GM23248 (cell line): ENCODE measurements at regions not wholly inside any gene's neighbourhood (a gene's known extent, or its start where the extent isn't known, plus 50 kb on each side); places are given as distances from the start of the nearest gene placed in this dataset.
A peak's percentile ranks its signal among the peaks of the same experiment; 100 is the strongest.

Source experiments
- DNase-seq: peaks from one replicate; pipeline ENCODE4 v3.0.0-alpha.2; 2015
- H2AFZ ChIP-seq: fragments of 200-600 bp; sonication (generic); 2 replicates; pipeline ENCODE4 v1.6.1; 2016; ENCODE audit warnings: antibody characterized with exemption
- H3F3A ChIP-seq: fragments of 200-600 bp; sonication (generic); 2 replicates; pipeline ENCODE4 v1.6.1; 2016; ENCODE audit warnings: mild to moderate bottlenecking, antibody characterized with exemption, mixed run types; ENCODE audit not compliant: insufficient read depth
- H3K27ac ChIP-seq: fragments of 200-600 bp; sonication (generic); 2 replicates; pipeline ENCODE4 v1.5.1; 2016; ENCODE audit warnings: mild to moderate bottlenecking
- H3K27me3 ChIP-seq: fragments of 200-600 bp; sonication (generic); replicated peaks from 2 replicates; pipeline ENCODE4 v1.6.1; 2016; ENCODE audit warnings: mild to moderate bottlenecking; ENCODE audit not compliant: insufficient read depth
- H3K36me3 ChIP-seq: fragments of 200-600 bp; sonication (generic); 2 replicates; pipeline ENCODE4 v1.6.1; 2016; ENCODE audit warnings: low read depth, mild to moderate bottlenecking
- H3K4me1 ChIP-seq: fragments of 200-600 bp; sonication (generic); 2 replicates; pipeline ENCODE4 v1.6.1; 2016; ENCODE audit warnings: mild to moderate bottlenecking; ENCODE audit not compliant: insufficient read depth
- H3K4me2 ChIP-seq: fragments of 200-600 bp; sonication (generic); one replicate; pipeline ENCODE4 v1.6.1; 2016; ENCODE audit warnings: mild to moderate bottlenecking; ENCODE audit not compliant: unreplicated experiment
- H3K4me3 ChIP-seq: fragments of 200-600 bp; sonication (generic); 2 replicates; pipeline ENCODE4 v1.5.1; 2016; ENCODE audit warnings: mild to moderate bottlenecking
- H3K79me2 ChIP-seq: fragments of 200-600 bp; sonication (generic); 2 replicates; pipeline ENCODE4 v1.6.1; 2016; ENCODE audit warnings: mild to moderate bottlenecking; ENCODE audit not compliant: insufficient read depth
- H3K9ac ChIP-seq: fragments of 200-600 bp; sonication (generic); 2 replicates; pipeline ENCODE4 v1.6.1; 2016; ENCODE audit warnings: mild to moderate bottlenecking
- H3K9me2 ChIP-seq: fragments of 200-600 bp; sonication (generic); 2 replicates; pipeline ENCODE4 v1.6.1; 2016; ENCODE audit warnings: mixed run types, mild to moderate bottlenecking, moderate library complexity; ENCODE audit not compliant: insufficient read depth
- H3K9me3 ChIP-seq: fragments of 200-600 bp; sonication (generic); one replicate; pipeline ENCODE4 v1.6.1; 2017; ENCODE audit warnings: low read depth
- H4K20me1 ChIP-seq: fragments of 200-600 bp; sonication (generic); 2 replicates; pipeline ENCODE4 v1.6.0; 2016; ENCODE audit not compliant: insufficient read depth
- EZH2 ChIP-seq: fragments of 200-600 bp; sonication (generic); IDR thresholded peaks from 2 replicates; pipeline ENCODE4 v1.6.1; 2018; ENCODE audit warnings: antibody characterized with exemption, mild to moderate bottlenecking; ENCODE audit not compliant: insufficient read depth, poor library complexity, severe bottlenecking
- EZH2phosphoT487 ChIP-seq: fragments of 200-600 bp; sonication (generic); IDR thresholded peaks from 2 replicates; pipeline ENCODE4 v1.6.1; 2018; ENCODE audit warnings: antibody characterized with exemption, moderate library complexity, mild to moderate bottlenecking, low read depth; ENCODE audit not compliant: insufficient read depth
- WGBS, 2 experiments: methylation state at CpG; one replicate each; pipeline ENCODE4 v1.1.6; 2015 to 2017; ENCODE audit warnings: low lambda C conversion rate in 2 of 2, low coverage in 1 of 2; ENCODE audit errors: missing lambda C conversion rate in 2 of 2; 5-methylcytosine and 5-hydroxymethylcytosine counted together
- in situ Hi-C: fragments of 300-500 bp; cut with MboI; formaldehyde crosslinking; loops from 2 replicates; pipeline ENCODE4 v1.15.0; 2020

- Histone ChIP-seq H3K9me2 (no peaks in the 10 kb centered on the region), H3K4me3 (no peak overlapping the region), H3K4me2 (no peak overlapping the region), H3K9me3 (no peaks in the 10 kb centered on the region), H3K4me1 (no peaks in the 10 kb centered on the region), H3K36me3 (no peaks in the 10 kb centered on the region), H3K79me2 (no peaks in the 10 kb centered on the region), H3K9ac (no peak overlapping the region), H3K27me3 (no peaks in the 10 kb centered on the region), H3K27ac (no peak overlapping the region), H2AFZ (no peak overlapping the region), H3F3A (no peaks in the 10 kb centered on the region), H4K20me1 (no peaks in the 10 kb centered on the region)
- peak; percentile 8 for DNase-seq
- 2 to 6% methylated on average over 2 of the region's 2 CpGs for WGBS, 2 experiments
- in situ Hi-C loops: no loop called here
- TF ChIP-seq EZH2phosphoT487: no peak
- TF ChIP-seq EZH2: no peak
These were observed 236.3 kb downstream of the HTR7 start for GRCh38 chr10:90621577-90621976.

GRCh38 chr10:90635111-90635765 is 222.6 kb downstream of the HTR7 start:
- no peak for TF ChIP-seq EZH2
- TF ChIP-seq EZH2phosphoT487: no peak
- Histone ChIP-seq H3K4me1 (no peaks in the 10 kb centered on the region), H3K79me2 (no peaks in the 10 kb centered on the region), H4K20me1 (no peaks in the 10 kb centered on the region), H3K9ac (no peak overlapping the region), H3K27ac (no peak overlapping the region), H3K27me3 (no peaks in the 10 kb centered on the region), H3K9me3 (no peaks in the 10 kb centered on the region), H3F3A (no peaks in the 10 kb centered on the region), H3K4me3 (no peak overlapping the region), H3K9me2 (no peaks in the 10 kb centered on the region), H2AFZ (no peak overlapping the region), H3K36me3 (no peaks in the 10 kb centered on the region), H3K4me2 (no peak overlapping the region)
- in situ Hi-C loops: no loop called here
- DNase-seq: no peak
- WGBS, 2 experiments: 1 to 3% methylated on average over 2 of the region's 2 CpGs

DNA sequence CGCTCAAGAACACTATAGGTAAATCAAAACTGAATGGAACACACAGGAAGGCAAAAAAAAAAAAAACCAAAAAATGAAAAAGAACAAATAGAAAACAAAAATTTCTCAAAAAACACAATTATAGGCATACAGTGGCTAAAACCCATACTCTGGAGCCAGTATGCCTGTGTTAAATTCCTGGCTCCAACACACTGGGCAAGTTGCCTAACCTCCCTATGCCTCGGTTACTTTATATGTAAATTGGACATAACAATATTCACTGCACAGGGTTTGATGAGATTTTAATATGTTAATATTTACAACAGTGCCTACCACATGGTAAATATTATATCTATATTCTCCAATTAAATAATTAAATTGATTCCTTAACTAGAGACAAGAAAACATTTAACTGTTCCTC is 217.1 kb downstream of the HTR7 start:
- Histone ChIP-seq H3K9me3 (no peaks in the 10 kb centered on the region), H3K27ac (no peak overlapping the region), H3K4me3 (no peak overlapping the region), H3K9me2 (no peaks in the 10 kb centered on the region), H3K9ac (no peak overlapping the region), H3K27me3 (no peaks in the 10 kb centered on the region), H3K4me2 (no peak overlapping the region), H3F3A (no peaks in the 10 kb centered on the region), H4K20me1 (no peaks in the 10 kb centered on the region), H3K36me3 (no peaks in the 10 kb centered on the region), H2AFZ (no peak overlapping the region), H3K4me1 (no peaks in the 10 kb centered on the region), H3K79me2 (no peaks in the 10 kb centered on the region)
- in situ Hi-C loops: no loop called here
- 25 to 39% methylated on average over 2 of the region's 2 CpGs for WGBS, 2 experiments
- TF ChIP-seq EZH2: no peak
- no peak for TF ChIP-seq EZH2phosphoT487
- no peak for DNase-seq

DNA sequence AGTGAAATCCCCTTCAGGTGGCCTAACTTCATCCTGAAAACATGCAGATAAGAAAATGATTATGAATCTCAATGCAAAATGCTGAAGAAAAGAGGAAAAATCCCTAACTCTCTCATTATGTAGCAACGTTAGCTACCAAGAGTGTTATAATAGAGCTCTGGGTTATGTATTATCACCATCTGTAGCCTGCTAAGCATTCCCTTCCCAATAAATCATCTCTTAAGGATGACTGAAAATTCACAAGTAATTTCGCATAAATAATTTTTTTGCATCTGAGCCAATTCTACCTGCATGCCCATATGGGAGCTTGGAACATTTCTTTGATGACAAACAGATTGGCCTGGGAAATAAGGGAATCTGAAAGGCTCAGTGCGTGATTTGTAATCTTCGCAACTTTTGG is 216.1 kb downstream of the HTR7 start:
- Histone ChIP-seq H3K4me2 (no peak overlapping the region), H3K9me2 (no peaks in the 10 kb centered on the region), H3K4me3 (no peak overlapping the region), H3K79me2 (no peaks in the 10 kb centered on the region), H3F3A (no peaks in the 10 kb centered on the region), H3K27ac (no peak overlapping the region), H2AFZ (no peak overlapping the region), H3K27me3 (no peaks in the 10 kb centered on the region), H3K9me3 (no peaks in the 10 kb centered on the region), H3K9ac (no peak overlapping the region), H3K36me3 (no peaks in the 10 kb centered on the region), H3K4me1 (no peaks in the 10 kb centered on the region), H4K20me1 (no peaks in the 10 kb centered on the region)
- no peak for DNase-seq
- TF ChIP-seq EZH2: no peak
- TF ChIP-seq EZH2phosphoT487: no peak
- in situ Hi-C loops: no loop called here
- 31 to 33% methylated on average over 4 of the region's 4 CpGs for WGBS, 2 experiments

DNA sequence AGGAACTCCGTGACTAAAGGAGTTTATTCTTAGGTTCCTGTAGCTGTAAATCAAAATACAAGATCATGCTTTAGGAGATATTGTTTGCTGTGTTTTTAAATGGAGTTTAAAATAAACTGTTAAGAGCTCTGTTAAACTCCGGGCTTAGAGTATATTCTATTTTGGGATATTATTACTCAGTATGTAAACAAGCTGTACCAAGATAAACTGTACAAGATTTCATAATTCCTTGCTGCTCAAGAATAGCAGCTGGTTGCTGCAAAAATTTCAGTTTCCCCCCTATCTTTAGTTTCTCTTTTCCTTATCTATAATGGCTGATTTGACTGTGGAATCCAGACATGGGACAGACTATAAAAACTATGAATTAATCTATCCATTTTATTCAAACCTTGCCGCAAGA is 215.7 kb downstream of the HTR7 start:
- Histone ChIP-seq H3K36me3 (no peaks in the 10 kb centered on the region), H3K27me3 (no peaks in the 10 kb centered on the region), H3K9ac (no peak overlapping the region), H2AFZ (no peak overlapping the region), H3K4me3 (no peak overlapping the region), H3K9me2 (no peaks in the 10 kb centered on the region), H3K27ac (no peak overlapping the region), H3K9me3 (no peaks in the 10 kb centered on the region), H3K4me2 (no peak overlapping the region), H3F3A (no peaks in the 10 kb centered on the region), H3K4me1 (no peaks in the 10 kb centered on the region), H3K79me2 (no peaks in the 10 kb centered on the region), H4K20me1 (no peaks in the 10 kb centered on the region)
- in situ Hi-C loops: no loop called here
- no peak for TF ChIP-seq EZH2phosphoT487
- TF ChIP-seq EZH2: no peak
- WGBS, 2 experiments: 27 to 31% methylated on average over 3 of the region's 3 CpGs
- no peak for DNase-seq
